ENCODE measurements at regions not wholly inside any gene's neighbourhood (a gene's known extent, or its start where the extent isn't known, plus 50 kb on each side); places are given as distances from the start of the nearest gene placed in this dataset.

DNA sequence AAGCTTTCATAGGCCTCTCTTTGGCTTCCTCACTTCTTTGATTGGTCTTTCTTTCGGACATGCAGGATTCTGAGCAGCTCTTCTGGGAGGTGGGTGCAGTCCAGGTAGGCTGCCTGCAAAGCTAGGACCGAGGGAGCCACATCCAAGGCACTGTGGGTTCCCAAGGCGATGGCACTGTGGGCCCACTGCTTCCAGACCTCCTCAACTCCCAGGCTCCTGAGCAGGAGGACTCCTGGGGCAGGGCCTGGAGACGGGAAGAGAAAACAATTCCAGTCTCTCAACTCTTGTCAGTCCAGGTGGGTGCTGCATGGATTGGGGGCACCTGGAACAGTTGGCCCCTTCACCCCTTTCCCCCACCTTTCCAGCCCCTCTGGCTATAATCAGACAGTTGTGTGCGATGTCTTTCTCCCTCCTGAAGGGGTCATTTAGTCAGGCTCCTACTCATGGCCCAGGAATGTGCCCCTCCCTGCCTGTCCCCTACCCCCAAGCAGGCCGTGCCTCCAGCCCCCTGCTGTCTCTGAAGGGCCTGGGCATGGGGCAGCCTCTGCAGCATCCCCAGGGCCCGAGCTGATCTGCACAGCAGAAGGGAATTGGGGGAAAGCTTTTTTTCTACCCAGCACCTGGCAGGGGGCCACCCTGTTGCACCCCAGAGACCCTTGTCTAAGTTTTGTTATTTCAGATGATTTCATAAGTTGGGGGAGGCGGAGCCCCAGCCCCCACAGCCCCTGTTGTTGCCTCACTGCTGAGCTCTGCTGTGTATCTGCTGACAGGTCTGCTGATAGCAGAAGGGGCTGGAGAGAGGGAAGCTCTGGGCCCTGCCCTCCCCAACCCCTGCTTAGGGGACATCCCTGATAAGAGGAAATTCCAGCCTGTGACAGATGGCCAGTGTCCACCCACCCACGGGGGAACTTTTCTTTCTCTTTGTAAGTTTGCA lies 330.3 kb downstream of the SEC14L1 start:
- H3K27ac ChIP-seq (ENCODE audit: low read length), result no peak overlapping the region
- TF ChIP-seq, protein P1, sequence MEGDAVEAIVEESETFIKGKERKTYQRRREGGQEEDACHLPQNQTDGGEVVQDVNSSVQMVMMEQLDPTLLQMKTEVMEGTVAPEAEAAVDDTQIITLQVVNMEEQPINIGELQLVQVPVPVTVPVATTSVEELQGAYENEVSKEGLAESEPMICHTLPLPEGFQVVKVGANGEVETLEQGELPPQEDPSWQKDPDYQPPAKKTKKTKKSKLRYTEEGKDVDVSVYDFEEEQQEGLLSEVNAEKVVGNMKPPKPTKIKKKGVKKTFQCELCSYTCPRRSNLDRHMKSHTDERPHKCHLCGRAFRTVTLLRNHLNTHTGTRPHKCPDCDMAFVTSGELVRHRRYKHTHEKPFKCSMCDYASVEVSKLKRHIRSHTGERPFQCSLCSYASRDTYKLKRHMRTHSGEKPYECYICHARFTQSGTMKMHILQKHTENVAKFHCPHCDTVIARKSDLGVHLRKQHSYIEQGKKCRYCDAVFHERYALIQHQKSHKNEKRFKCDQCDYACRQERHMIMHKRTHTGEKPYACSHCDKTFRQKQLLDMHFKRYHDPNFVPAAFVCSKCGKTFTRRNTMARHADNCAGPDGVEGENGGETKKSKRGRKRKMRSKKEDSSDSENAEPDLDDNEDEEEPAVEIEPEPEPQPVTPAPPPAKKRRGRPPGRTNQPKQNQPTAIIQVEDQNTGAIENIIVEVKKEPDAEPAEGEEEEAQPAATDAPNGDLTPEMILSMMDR (IDR thresholded peaks at IDR 0.05; ENCODE audit: low read depth, low read length), result no peak
- no peak for TF ChIP-seq EZH2phosphoT487 (IDR thresholded peaks at IDR 0.05; ENCODE audit: low read depth)
- H3K9me3 ChIP-seq (ENCODE audit: insufficient read depth, low read length), result no peaks in the 10 kb centered on the region
- H3K4me1 ChIP-seq (ENCODE audit: low read length), result peaks cover 33% of the 10 kb centered on the region
- H2AFZ ChIP-seq (ENCODE audit: low read depth, low read length), result no peak overlapping the region
- H3K9ac ChIP-seq (ENCODE audit: low read length), result no peak overlapping the region
- no peaks in the 10 kb centered on the region for H3K36me3 ChIP-seq (replicated peaks; ENCODE audit: low read depth, low read length)
- H3K27me3 ChIP-seq (ENCODE audit: low read depth, low read length), result no peaks in the 10 kb centered on the region
- H3K4me3 ChIP-seq (ENCODE audit: low read length), result no peak overlapping the region
- H3K79me2 ChIP-seq (ENCODE audit: low read length), result peaks cover 6% of the 10 kb centered on the region
- no peaks in the 10 kb centered on the region for H4K20me1 ChIP-seq (ENCODE audit: insufficient read depth, low read length)
- no peak overlapping the region for H3K4me2 ChIP-seq (ENCODE audit: low read length)

DNA sequence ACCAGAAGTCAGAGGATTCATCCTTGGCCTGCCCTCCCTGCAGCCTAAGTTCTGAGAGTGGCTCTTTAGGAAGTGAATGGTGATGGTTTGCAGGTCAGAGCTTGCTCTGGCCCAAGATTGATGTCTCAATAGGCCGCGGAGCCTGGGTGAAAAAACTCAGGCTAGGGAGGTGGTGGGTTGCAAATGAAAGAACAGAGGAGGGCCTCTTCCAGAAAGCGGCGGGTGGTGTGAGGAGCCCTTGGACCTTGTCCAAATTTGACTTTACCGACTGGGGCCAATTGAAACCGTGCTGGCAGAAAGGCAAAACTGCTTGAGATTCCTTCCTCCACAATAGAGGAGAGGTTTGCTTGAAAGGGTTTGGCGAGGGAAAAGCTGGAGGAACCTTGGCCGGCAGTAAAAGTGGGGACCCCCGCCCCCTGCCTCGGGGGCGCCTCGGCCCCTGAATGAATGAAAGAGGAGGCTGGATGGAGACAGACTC lies 331.3 kb downstream of the SEC14L1 start:
- Histone ChIP-seq H3K9me3 (ENCODE audit: insufficient read depth, low read length) (no peaks in the 10 kb centered on the region), H2AFZ (ENCODE audit: low read depth, low read length) (no peak overlapping the region), H3K4me3 (ENCODE audit: low read length) (no peak overlapping the region), H4K20me1 (ENCODE audit: insufficient read depth, low read length) (no peaks in the 10 kb centered on the region), H3K36me3 (replicated peaks; ENCODE audit: low read depth, low read length) (no peaks in the 10 kb centered on the region), H3K79me2 (ENCODE audit: low read length) (no peaks in the 10 kb centered on the region; the same call in 1 of the 2 replicates), H3K27ac (ENCODE audit: low read length) (0 out of 2 replicates have a peak overlapping the region, but pooled peaks have one; percentile 19), H3K4me2 (ENCODE audit: low read length) (peak overlapping the region; percentile 47), H3K27me3 (ENCODE audit: low read depth, low read length) (no peaks in the 10 kb centered on the region), H3K9ac (ENCODE audit: low read length) (no peak overlapping the region), H3K4me1 (ENCODE audit: low read length) (peaks cover 27% of the 10 kb centered on the region)
- TF ChIP-seq, protein P1 (IDR thresholded peaks at IDR 0.05; ENCODE audit: low read depth, low read length), result no peak

DNA sequence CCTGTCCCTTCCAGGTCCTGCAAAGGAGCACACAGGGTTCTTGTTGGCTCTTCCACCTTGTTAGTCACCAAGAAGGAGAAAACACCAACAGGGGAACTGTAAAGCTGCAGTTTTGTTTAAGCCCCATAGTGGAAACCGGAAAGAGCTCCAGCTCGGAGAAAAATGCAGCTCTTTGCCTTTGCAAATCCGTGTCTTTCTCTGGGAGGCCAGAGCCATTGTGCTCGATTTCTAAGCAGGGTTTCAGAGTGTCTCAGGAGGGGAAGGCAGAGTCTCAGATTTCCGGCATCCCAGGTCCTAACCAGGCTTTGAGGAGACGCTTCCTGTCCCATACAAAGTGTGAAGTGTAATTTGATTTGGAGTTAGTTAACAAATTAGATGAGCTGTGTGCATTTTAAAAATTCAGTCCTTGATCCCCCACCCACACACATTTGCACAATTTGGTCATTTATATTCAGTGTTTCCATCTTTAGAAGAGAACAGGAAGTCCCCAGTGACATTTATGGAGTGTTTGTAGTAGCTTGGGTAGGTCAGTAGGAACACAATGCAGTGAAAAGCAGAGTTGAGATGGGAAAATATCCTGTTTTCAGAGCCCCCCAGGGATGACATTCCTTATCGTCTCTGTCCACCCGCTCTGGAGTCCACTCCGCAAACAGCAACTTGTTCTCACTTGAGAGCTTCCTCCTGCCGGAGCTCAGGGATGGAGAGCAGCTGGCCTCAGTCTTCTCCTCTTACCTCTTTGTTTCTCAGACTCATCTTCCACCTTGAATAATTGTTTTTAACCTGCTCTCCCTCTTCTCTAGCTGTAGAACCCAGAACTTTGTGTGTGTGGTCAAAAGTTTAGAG lies 331.9 kb downstream of the SEC14L1 start:
- no peaks in the 10 kb centered on the region; the same call in 1 of the 2 replicates for H3K79me2 ChIP-seq (ENCODE audit: low read length)
- H3K27me3 ChIP-seq (ENCODE audit: low read depth, low read length), result no peaks in the 10 kb centered on the region
- no peaks in the 10 kb centered on the region for H3K36me3 ChIP-seq (replicated peaks; ENCODE audit: low read depth, low read length)
- H4K20me1 ChIP-seq (ENCODE audit: insufficient read depth, low read length), result no peaks in the 10 kb centered on the region
- no peak overlapping the region for H3K9ac ChIP-seq (ENCODE audit: low read length)
- H3K4me1 ChIP-seq (ENCODE audit: low read length), result peaks cover 27% of the 10 kb centered on the region
- TF ChIP-seq, protein P1 (IDR thresholded peaks at IDR 0.05; ENCODE audit: low read depth, low read length), result no peak
- no peak for TF ChIP-seq EZH2phosphoT487 (IDR thresholded peaks at IDR 0.05; ENCODE audit: low read depth)
- peak overlapping the region; percentile 47 for H3K4me2 ChIP-seq (ENCODE audit: low read length)
- H2AFZ ChIP-seq (ENCODE audit: low read depth, low read length), result no peak overlapping the region; the same call in 1 of the 2 replicates
- no peak overlapping the region for H3K4me3 ChIP-seq (ENCODE audit: low read length)
- H3K27ac ChIP-seq (ENCODE audit: low read length), result 0 out of 2 replicates have a peak overlapping the region, but pooled peaks have one; percentile 19
- H3K9me3 ChIP-seq (ENCODE audit: insufficient read depth, low read length), result no peaks in the 10 kb centered on the region

Data from OCI-LY3 (cell line).